Stomach (tissue), 4 donors: ENCODE measurements at regions not wholly inside any gene's neighbourhood (a gene's known extent, or its start where the extent isn't known, plus 50 kb on each side); places are given as distances from the start of the nearest gene placed in this dataset.

Experiments used
- POLR2A ChIP-seq, 4 donors: fragments of 450-650 bp; IDR thresholded peaks; one replicate each; pipeline ENCODE4 v1.6.1; 2016; ENCODE audit warnings: antibody characterized with exemption in 4 of 4, control low read depth in 2 of 4, mild to moderate bottlenecking in 1 of 4, moderate library complexity in 1 of 4
- TF ChIP-seq, protein P1 (sequence below), 7 experiments: fragments of 450-650 bp in 4 of 7; fragments of 200-600 bp in 3 of 7; sonication (generic) in 3 of 7; IDR thresholded peaks; one replicate each; pipeline ENCODE4 v1.5.1; 2016 to 2019; ENCODE audit warnings: antibody characterized with exemption in 7 of 7, control low read depth in 2 of 7, mild to moderate bottlenecking in 1 of 7

DNA sequence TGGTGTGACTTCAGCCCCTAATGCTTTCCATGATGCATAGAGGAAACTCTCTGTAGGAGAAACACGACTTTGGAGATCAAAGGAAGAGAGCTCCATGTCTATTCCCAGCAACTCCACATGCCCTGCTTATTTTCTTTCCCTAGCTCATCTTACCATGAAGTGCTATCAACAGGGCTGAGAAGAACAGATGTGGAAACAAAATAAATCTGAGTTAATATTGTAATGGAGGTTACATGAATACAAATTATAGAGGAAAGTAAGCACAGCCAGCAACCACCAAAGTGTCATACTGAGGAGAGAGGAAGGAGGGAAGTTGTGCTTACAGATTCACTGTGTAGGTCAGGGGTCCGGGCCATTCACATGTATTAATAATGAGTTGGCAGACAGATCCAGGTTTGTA, 157.5 kb downstream of the RFPL4B start:
- TF ChIP-seq, protein P1, sequence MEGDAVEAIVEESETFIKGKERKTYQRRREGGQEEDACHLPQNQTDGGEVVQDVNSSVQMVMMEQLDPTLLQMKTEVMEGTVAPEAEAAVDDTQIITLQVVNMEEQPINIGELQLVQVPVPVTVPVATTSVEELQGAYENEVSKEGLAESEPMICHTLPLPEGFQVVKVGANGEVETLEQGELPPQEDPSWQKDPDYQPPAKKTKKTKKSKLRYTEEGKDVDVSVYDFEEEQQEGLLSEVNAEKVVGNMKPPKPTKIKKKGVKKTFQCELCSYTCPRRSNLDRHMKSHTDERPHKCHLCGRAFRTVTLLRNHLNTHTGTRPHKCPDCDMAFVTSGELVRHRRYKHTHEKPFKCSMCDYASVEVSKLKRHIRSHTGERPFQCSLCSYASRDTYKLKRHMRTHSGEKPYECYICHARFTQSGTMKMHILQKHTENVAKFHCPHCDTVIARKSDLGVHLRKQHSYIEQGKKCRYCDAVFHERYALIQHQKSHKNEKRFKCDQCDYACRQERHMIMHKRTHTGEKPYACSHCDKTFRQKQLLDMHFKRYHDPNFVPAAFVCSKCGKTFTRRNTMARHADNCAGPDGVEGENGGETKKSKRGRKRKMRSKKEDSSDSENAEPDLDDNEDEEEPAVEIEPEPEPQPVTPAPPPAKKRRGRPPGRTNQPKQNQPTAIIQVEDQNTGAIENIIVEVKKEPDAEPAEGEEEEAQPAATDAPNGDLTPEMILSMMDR (IDR thresholded peaks at IDR 0.05), result no peak
- TF ChIP-seq POLR2A (IDR thresholded peaks at IDR 0.05), result no peak
